ENCODE measurements at regions not wholly inside any gene's neighbourhood (a gene's known extent, or its start where the extent isn't known, plus 50 kb on each side); places are given as distances from the start of the nearest gene placed in this dataset.
A peak's percentile ranks its signal among the peaks of the same experiment; 100 is the strongest.

- H3K36me3 ChIP-seq: no peaks in the 10 kb centered on the region
- no peak for TF ChIP-seq CTCF (IDR thresholded peaks at IDR 0.05)
- no peaks in the 10 kb centered on the region for H3K27me3 ChIP-seq
- no peaks in the 10 kb centered on the region for H3K9me3 ChIP-seq
- H3K27ac ChIP-seq: peak overlapping the region; percentile 73
- H3K4me3 ChIP-seq (ENCODE audit: low read depth in 1 of 2, low read length in 1 of 2): no peak overlapping the region
- peaks cover 21 to 26% of the 10 kb centered on the region in 2 experiments for H3K4me1 ChIP-seq (ENCODE audit: control insufficient read depth in 1 of 2, insufficient read depth in 1 of 2, low read depth in 1 of 2, low read length in 1 of 2)
Measured at GRCh38 chr4:100954046-100954445, 393.3 kb downstream of the PPP3CA start.

GRCh38 chr4:100953616-100954015 is 393.7 kb downstream of the PPP3CA start:
- Histone ChIP-seq H3K27me3 (no peaks in the 10 kb centered on the region), H3K9me3 (no peaks in the 10 kb centered on the region), H3K27ac (no peak overlapping the region), H3K4me3 (ENCODE audit: low read depth in 1 of 2, low read length in 1 of 2) (no peak overlapping the region), H3K4me1 (ENCODE audit: control insufficient read depth in 1 of 2, insufficient read depth in 1 of 2, low read depth in 1 of 2, low read length in 1 of 2) (peaks cover 21 to 26% of the 10 kb centered on the region in 2 experiments), H3K36me3 (no peaks in the 10 kb centered on the region)
- TF ChIP-seq CTCF (IDR thresholded peaks at IDR 0.05): no peak

GRCh38 chr4:100952590-100952989 is 394.7 kb downstream of the PPP3CA start:
- no peaks in the 10 kb centered on the region for H3K36me3 ChIP-seq
- H3K4me3 ChIP-seq (ENCODE audit: low read depth in 1 of 2, low read length in 1 of 2): no peak overlapping the region
- no peaks in the 10 kb centered on the region for H3K27me3 ChIP-seq
- H3K27ac ChIP-seq: no peak overlapping the region
- no peak for TF ChIP-seq CTCF (IDR thresholded peaks at IDR 0.05)
- H3K9me3 ChIP-seq: no peaks in the 10 kb centered on the region
- H3K4me1 ChIP-seq (ENCODE audit: control insufficient read depth in 1 of 2, insufficient read depth in 1 of 2, low read depth in 1 of 2, low read length in 1 of 2): peaks cover 21 to 26% of the 10 kb centered on the region in 2 experiments

GRCh38 chr4:100949350-100949935 is 397.9 kb downstream of the PPP3CA start:
- TF ChIP-seq CTCF (IDR thresholded peaks at IDR 0.05): no peak
- Histone ChIP-seq H3K9me3 (no peaks in the 10 kb centered on the region), H3K27me3 (no peaks in the 10 kb centered on the region), H3K27ac (no peak overlapping the region), H3K4me1 (ENCODE audit: control insufficient read depth in 1 of 2, insufficient read depth in 1 of 2, low read depth in 1 of 2, low read length in 1 of 2) (peaks cover 2 to 5% of the 10 kb centered on the region in 2 experiments), H3K4me3 (ENCODE audit: low read depth in 1 of 2, low read length in 1 of 2) (no peak overlapping the region), H3K36me3 (no peaks in the 10 kb centered on the region)

GRCh38 chr4:100948911-100949310 is 398.4 kb downstream of the PPP3CA start:
- Histone ChIP-seq H3K4me3 (ENCODE audit: low read depth in 1 of 2, low read length in 1 of 2) (no peak overlapping the region), H3K4me1 (ENCODE audit: control insufficient read depth in 1 of 2, insufficient read depth in 1 of 2, low read depth in 1 of 2, low read length in 1 of 2) (no peaks in the 10 kb centered on the region), H3K9me3 (no peaks in the 10 kb centered on the region), H3K27me3 (no peaks in the 10 kb centered on the region), H3K36me3 (no peaks in the 10 kb centered on the region), H3K27ac (no peak overlapping the region)
- TF ChIP-seq CTCF (IDR thresholded peaks at IDR 0.05): no peak
